ENCODE measurements at regions not wholly inside any gene's neighbourhood (a gene's known extent, or its start where the extent isn't known, plus 50 kb on each side); places are given as distances from the start of the nearest gene placed in this dataset.

- no peak for TF ChIP-seq CTCF (IDR thresholded peaks at IDR 0.05)
- TF ChIP-seq POLR2A (IDR thresholded peaks at IDR 0.05): no peak
Measured at GRCh38 chr14:87643005-87643404, 350.0 kb downstream of the GALC start.
